HG02798 (cell line): ENCODE measurements at regions not wholly inside any gene's neighbourhood (a gene's known extent, or its start where the extent isn't known, plus 50 kb on each side); places are given as distances from the start of the nearest gene placed in this dataset.

ENCODE experiments used
- ATAC-seq: cut with Tn5 transposase; IDR thresholded peaks from one replicate; pipeline ENCODE4 v1.9.1; 2021; ENCODE audit warnings: mild to moderate bottlenecking; ENCODE audit not compliant: unreplicated experiment, poor library complexity

DNA sequence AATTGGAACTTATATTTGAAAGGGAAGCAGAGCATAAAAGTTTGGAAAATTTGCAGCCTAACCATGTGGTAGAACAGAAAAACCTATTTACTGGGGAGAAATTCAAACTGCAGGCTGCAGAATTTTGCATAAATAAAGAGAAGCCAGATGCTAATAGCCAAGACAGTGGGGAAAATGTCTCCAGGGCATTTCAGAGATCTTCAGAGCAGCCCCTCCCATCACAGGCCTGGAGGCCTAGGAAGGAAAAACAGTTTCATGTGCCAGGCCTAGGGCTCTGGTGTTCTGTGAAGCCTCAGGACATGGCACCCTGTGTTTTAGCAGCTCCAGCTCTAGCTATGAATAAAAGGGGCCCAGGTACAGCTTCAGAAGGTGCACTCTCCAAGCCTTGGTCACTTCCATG is 648.7 kb upstream of the FRG1 start:
- no peak for ATAC-seq

DNA sequence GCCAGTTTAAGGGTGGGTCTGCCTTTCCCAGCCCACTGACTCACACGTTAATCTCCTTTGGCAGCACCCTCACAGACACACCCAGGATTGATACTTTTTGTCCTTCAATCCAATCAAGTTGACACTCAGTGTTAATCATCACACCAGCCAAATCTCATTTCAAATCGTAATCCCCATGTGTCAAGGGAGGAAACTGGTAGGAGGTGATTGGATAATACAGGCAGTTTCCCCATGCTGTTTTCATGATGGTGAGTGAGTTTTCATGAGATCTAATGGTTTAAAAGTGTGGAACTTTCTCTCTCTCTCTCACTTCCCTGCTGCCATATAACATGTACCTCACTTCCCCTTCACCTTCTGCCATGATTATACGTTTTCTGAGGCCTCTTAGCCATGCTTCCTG is 647.2 kb upstream of the FRG1 start:
- no peak for ATAC-seq

GRCh38 chr4:189294574-189294973 is 646.1 kb upstream of the FRG1 start:
- ATAC-seq = no peak

DNA sequence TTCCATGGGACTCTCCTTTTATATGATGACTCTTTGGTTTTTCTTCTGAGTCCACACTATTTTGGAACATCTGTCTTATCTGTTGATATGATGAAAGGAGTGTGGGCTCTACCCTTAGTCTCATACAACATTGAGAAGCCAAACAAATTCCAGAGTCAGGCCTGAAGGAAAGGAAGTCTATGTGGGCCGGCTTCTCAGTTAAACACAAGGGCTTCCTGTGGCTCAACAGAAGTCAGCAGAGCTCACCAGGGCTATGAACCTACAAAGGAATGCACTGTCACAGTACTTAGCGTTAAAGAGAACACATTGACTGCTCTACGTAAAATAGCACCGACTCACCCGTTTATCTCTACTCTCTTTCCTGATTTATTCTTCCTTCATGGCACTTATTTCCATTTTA is 641.0 kb upstream of the FRG1 start:
- ATAC-seq = no peak

GRCh38 chr4:189301692-189302091 is 639.0 kb upstream of the FRG1 start:
- no peak for ATAC-seq

DNA sequence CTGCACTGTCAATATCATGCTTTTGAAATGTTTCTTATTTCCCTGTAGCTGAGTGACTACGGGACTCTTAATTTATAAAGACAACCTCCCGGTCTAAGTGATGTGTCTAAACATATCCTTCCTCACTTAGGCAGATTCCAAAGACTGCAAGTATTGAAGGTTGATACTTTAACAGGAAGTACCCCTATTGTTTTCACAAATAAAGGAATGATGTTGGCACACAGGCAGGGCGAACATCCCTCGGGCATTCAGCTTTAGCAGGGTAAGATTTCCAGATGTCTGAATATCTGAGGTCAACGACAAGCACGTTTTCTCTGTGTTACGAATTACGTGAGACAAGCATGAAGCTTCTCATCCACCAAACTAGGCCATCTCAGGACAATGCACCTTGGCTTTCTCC is 638.0 kb upstream of the FRG1 start:
- no peak for ATAC-seq

GRCh38 chr4:189304167-189304566 is 636.5 kb upstream of the FRG1 start:
- ATAC-seq = no peak

DNA sequence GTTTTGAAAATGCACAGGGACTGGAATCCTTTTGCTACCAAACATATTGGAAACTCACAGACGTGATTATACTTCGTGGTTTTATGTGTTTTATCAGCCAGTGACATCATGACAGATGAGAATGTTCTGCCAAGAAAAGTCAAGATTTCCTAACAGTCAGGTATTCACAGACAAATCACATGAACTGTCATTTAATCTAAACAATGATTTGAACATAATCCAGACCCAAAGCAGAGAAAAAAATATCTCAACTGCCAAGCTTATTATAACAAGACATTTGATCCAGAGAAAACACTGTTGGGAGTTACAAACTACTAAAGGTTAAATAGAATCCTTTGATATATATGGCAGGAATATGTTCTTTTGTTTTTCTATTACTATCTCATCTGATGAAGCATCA is 635.9 kb upstream of the FRG1 start:
- ATAC-seq = no peak

GRCh38 chr4:189305500-189305899 is 635.2 kb upstream of the FRG1 start:
- no peak for ATAC-seq

- no peak for ATAC-seq
Measured at GRCh38 chr4:189311251-189311650, 629.4 kb upstream of the FRG1 start.

DNA sequence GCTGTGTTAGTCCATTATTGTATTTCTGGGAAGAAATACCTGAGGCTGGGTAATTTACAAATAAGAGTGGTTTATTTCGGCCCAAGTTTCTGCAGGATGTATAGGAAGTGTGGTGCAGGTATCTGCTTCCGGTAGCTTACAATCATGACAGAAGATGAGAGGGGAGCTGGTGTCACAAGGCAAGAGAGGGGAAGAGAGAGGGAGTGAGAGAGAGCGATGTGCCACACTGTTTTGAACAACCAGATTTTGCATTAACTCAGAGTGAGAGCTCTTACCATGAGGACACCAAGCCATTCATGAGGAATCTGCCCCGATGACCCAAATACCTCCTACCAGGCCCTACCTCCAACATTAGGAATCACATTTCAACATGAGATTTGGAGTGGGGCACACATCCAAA is 627.6 kb upstream of the FRG1 start:
- ATAC-seq = no peak

GRCh38 chr4:189313861-189314513 is 626.7 kb upstream of the FRG1 start:
- no peak for ATAC-seq

DNA sequence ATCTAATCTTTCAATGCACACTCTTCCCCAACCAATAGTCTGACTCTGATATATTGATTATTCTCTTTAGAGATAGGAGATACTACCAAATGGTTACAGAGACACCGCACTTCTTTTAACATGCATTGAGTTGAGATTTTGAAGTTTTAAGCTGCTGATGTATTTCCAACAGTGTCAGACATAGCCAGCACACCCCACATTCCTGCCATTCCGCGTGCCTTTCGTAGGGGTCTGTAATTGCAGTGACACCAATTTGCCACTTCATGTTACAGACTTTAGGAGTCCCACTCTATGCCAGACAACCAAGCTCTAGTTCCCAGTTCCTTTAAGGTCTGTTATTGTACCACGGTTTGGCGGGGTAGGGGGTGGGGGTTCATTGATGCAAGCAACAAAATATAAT is 618.2 kb upstream of the FRG1 start:
- ATAC-seq = no peak

- ATAC-seq = no peak
Measured at GRCh38 chr4:189341881-189342280, 598.8 kb upstream of the FRG1 start.

- ATAC-seq = no peak
Measured at GRCh38 chr4:189355590-189355989, 585.1 kb upstream of the FRG1 start.

- ATAC-seq = no peak
Measured at GRCh38 chr4:189362364-189362763, 578.3 kb upstream of the FRG1 start.

DNA sequence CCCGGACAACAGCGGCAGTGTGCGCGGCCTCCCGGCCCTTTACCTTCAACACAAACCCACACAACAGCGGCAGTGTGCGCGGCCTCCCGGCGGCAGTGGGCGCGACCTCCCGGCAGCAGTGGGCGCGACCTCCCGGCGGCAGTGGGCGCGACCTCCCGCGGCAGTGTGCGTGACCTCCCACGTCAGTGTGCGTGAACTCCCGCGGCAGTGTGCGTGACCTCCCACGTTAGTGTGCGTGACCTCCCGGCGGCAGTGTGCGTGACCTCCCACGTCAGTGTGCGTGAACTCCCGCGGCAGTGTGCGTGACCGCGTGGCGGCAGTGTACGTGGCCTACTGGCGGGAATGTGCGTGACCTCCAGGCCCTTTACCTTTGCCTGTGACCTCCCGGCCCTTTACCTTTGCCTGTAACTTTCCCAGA is 576.6 kb upstream of the FRG1 start:
- ATAC-seq = no peak

DNA sequence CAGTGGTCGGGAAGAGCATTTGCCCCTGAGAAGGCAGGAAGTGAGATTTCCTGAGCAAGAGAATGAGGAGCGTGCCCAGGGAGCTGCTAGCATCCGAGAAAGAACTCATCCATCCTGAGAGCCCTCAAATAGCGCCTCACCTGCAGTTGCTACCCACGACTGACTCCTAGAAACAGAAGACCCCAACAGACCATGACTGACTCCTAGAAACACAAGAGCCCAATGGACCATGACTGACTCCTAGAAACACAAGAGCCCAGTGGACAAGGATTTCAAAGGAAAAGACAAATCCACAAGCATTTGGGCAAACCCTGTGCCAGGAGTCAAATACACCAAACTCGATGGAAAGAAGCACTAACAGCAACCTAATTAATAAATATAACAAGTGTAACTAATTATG is 575.2 kb upstream of the FRG1 start:
- ATAC-seq = no peak

- ATAC-seq = no peak
Measured at GRCh38 chr4:189367832-189368231, 572.8 kb upstream of the FRG1 start.

GRCh38 chr4:189374176-189374575 is 566.5 kb upstream of the FRG1 start:
- ATAC-seq = no peak

- no peak for ATAC-seq
Measured at GRCh38 chr4:189376901-189377300, 563.8 kb upstream of the FRG1 start.

- ATAC-seq = no peak
Measured at GRCh38 chr4:189377569-189377968, 563.1 kb upstream of the FRG1 start.

DNA sequence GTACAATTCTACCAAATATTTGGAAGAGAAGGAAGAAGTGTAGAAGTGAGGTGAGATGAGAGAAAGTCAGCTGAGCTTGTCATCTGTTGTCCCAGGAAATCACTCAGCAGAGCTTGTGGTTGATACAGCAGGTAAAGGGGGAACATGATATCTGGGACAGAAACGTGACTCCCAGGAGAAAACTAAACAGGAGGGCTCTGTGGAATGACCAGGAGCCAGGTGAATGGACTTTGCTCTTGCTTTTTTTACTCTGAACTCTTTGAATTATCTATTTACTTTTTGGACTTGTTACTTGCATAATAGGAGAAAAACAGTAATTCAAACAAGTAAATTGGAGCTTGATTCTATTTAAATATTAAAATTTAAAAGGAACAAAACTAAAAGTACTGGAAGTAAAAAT is 555.6 kb upstream of the FRG1 start:
- no peak for ATAC-seq
